AG10803 (cell line): ENCODE measurements at regions not wholly inside any gene's neighbourhood (a gene's known extent, or its start where the extent isn't known, plus 50 kb on each side); places are given as distances from the start of the nearest gene placed in this dataset.

ENCODE experiments used
- DNase-seq: peaks from one replicate; pipeline ENCODE4 v3.0.0; 2010; ENCODE audit warnings: low read depth
- H3K4me3 ChIP-seq: 2 replicates; pipeline ENCODE4 v1.5.1; 2011; ENCODE audit warnings: mild to moderate bottlenecking, low read length, control low read depth
- CTCF ChIP-seq: conservative IDR thresholded peaks from 2 replicates; pipeline ENCODE4 v1.5.1; 2011; ENCODE audit warnings: mild to moderate bottlenecking, low read length, control low read depth, inconsistent platforms

- no peak for TF ChIP-seq CTCF
- DNase-seq = no peak
- no peak overlapping the region for H3K4me3 ChIP-seq
Observed at GRCh38 chr4:11843927-11844326, 415.2 kb upstream of the HS3ST1 start.

- H3K4me3 ChIP-seq = no peak overlapping the region
- no peak for DNase-seq
- TF ChIP-seq CTCF = no peak
Observed at GRCh38 chr4:11843340-11843739, 414.6 kb upstream of the HS3ST1 start.

- no peak for DNase-seq
- no peak for TF ChIP-seq CTCF
- no peak overlapping the region for H3K4me3 ChIP-seq
Observed at GRCh38 chr4:11842620-11843263, 414.0 kb upstream of the HS3ST1 start.

GRCh38 chr4:11839889-11840288, 411.2 kb upstream of the HS3ST1 start:
- no peak overlapping the region for H3K4me3 ChIP-seq
- TF ChIP-seq CTCF = no peak
- no peak for DNase-seq

GRCh38 chr4:11831739-11832138, 403.0 kb upstream of the HS3ST1 start:
- no peak for TF ChIP-seq CTCF
- no peak overlapping the region for H3K4me3 ChIP-seq
- no peak for DNase-seq

GRCh38 chr4:11824566-11824965, 395.9 kb upstream of the HS3ST1 start:
- no peak overlapping the region for H3K4me3 ChIP-seq
- TF ChIP-seq CTCF = no peak
- DNase-seq = no peak

- no peak for DNase-seq
- no peak overlapping the region for H3K4me3 ChIP-seq
- no peak for TF ChIP-seq CTCF
Observed at GRCh38 chr4:11821772-11822430, 393.2 kb upstream of the HS3ST1 start.
